ENCODE measurements at regions not wholly inside any gene's neighbourhood (a gene's known extent, or its start where the extent isn't known, plus 50 kb on each side); places are given as distances from the start of the nearest gene placed in this dataset.

- Mint-ChIP-seq H3K4me3 (ENCODE audit: unreplicated experiment) (no peak overlapping the region), H3K36me3 (ENCODE audit: low read depth, unreplicated experiment) (no peaks in the 10 kb centered on the region), H3K9me3 (ENCODE audit: unreplicated experiment) (no peaks in the 10 kb centered on the region), H3K4me1 (ENCODE audit: unreplicated experiment) (no peaks in the 10 kb centered on the region), H3K27me3 (ENCODE audit: unreplicated experiment) (no peaks in the 10 kb centered on the region), H3K27ac (ENCODE audit: unreplicated experiment) (no peak overlapping the region)
- no peak for TF ChIP-seq CTCF (IDR thresholded peaks at IDR 0.05; ENCODE audit: unreplicated experiment)
- DNase-seq (ENCODE audit: low spot score) = no peak
These were observed 651.8 kb downstream of the KCTD16 start for GRCh38 chr5:144822503-144822902.

- Mint-ChIP-seq H3K4me3 (ENCODE audit: unreplicated experiment) (no peak overlapping the region), H3K27ac (ENCODE audit: unreplicated experiment) (no peak overlapping the region), H3K9me3 (ENCODE audit: unreplicated experiment) (no peaks in the 10 kb centered on the region), H3K36me3 (ENCODE audit: low read depth, unreplicated experiment) (no peaks in the 10 kb centered on the region), H3K27me3 (ENCODE audit: unreplicated experiment) (no peaks in the 10 kb centered on the region), H3K4me1 (ENCODE audit: unreplicated experiment) (no peaks in the 10 kb centered on the region)
- DNase-seq (ENCODE audit: low spot score) = no peak
- TF ChIP-seq CTCF (IDR thresholded peaks at IDR 0.05; ENCODE audit: unreplicated experiment) = no peak
These were observed 649.6 kb downstream of the KCTD16 start for GRCh38 chr5:144820278-144820677.

- Mint-ChIP-seq H3K4me3 (ENCODE audit: unreplicated experiment) (no peak overlapping the region), H3K27me3 (ENCODE audit: unreplicated experiment) (no peaks in the 10 kb centered on the region), H3K36me3 (ENCODE audit: low read depth, unreplicated experiment) (no peaks in the 10 kb centered on the region), H3K4me1 (ENCODE audit: unreplicated experiment) (no peaks in the 10 kb centered on the region), H3K9me3 (ENCODE audit: unreplicated experiment) (no peaks in the 10 kb centered on the region), H3K27ac (ENCODE audit: unreplicated experiment) (no peak overlapping the region)
- no peak for TF ChIP-seq CTCF (IDR thresholded peaks at IDR 0.05; ENCODE audit: unreplicated experiment)
- no peak for DNase-seq (ENCODE audit: low spot score)
These were observed 644.5 kb downstream of the KCTD16 start for GRCh38 chr5:144815131-144815530.

GRCh38 chr5:144812763-144813162 is 642.1 kb downstream of the KCTD16 start:
- no peaks in the 10 kb centered on the region for H3K36me3 Mint-ChIP-seq (ENCODE audit: low read depth, unreplicated experiment)
- DNase-seq (ENCODE audit: low spot score) = no peak
- H3K27ac Mint-ChIP-seq (ENCODE audit: unreplicated experiment) = no peak overlapping the region
- H3K4me3 Mint-ChIP-seq (ENCODE audit: unreplicated experiment) = no peak overlapping the region
- H3K27me3 Mint-ChIP-seq (ENCODE audit: unreplicated experiment) = no peaks in the 10 kb centered on the region
- no peaks in the 10 kb centered on the region for H3K9me3 Mint-ChIP-seq (ENCODE audit: unreplicated experiment)
- TF ChIP-seq CTCF (IDR thresholded peaks at IDR 0.05; ENCODE audit: unreplicated experiment) = no peak
- H3K4me1 Mint-ChIP-seq (ENCODE audit: unreplicated experiment) = no peaks in the 10 kb centered on the region

- H3K4me3 Mint-ChIP-seq (ENCODE audit: unreplicated experiment) = no peak overlapping the region
- H3K36me3 Mint-ChIP-seq (ENCODE audit: low read depth, unreplicated experiment) = no peaks in the 10 kb centered on the region
- no peak overlapping the region for H3K27ac Mint-ChIP-seq (ENCODE audit: unreplicated experiment)
- DNase-seq (ENCODE audit: low spot score) = no peak
- H3K4me1 Mint-ChIP-seq (ENCODE audit: unreplicated experiment) = peaks cover 15% of the 10 kb centered on the region
- no peak for TF ChIP-seq CTCF (IDR thresholded peaks at IDR 0.05; ENCODE audit: unreplicated experiment)
- H3K27me3 Mint-ChIP-seq (ENCODE audit: unreplicated experiment) = no peaks in the 10 kb centered on the region
- no peaks in the 10 kb centered on the region for H3K9me3 Mint-ChIP-seq (ENCODE audit: unreplicated experiment)
These were observed 629.5 kb downstream of the KCTD16 start for GRCh38 chr5:144800169-144800568.
